ENCODE measurements at regions not wholly inside any gene's neighbourhood (a gene's known extent, or its start where the extent isn't known, plus 50 kb on each side); places are given as distances from the start of the nearest gene placed in this dataset.

- WGBS (ENCODE audit: insufficient coverage), result 83% methylated on average over 2 of the region's 8 CpGs
- no peak for DNase-seq
These were observed 184.0 kb upstream of the BCL6 start for GRCh38 chr3:187929112-187929816.

DNA sequence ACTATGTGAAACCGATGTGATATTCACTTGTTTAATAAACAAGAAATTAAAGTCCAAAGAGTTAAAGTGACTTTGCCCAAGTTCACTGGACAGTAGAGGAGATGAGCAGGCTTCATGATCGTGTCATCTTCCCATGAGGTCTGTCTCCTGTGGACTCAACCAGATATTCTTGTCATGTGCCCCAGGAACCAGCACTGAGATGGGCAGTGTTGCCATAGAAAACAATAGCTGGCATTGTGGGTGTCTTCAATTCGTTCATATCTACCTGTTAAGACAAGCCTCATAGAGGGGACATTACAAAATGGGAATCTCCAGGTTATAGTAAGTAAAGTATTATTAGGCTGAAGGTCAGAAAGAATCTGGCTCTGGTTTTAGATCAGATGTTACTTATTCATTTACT, 184.8 kb upstream of the BCL6 start:
- ChIA-PET CTCF (no interaction called here), POLR2A (interaction anchor here (0.7 kb wide), 1 partner anchor 13 kb away, joined by 3 read pairs; no protein-coding TSS in a partner anchor)
- TF ChIP-seq, protein P1, sequence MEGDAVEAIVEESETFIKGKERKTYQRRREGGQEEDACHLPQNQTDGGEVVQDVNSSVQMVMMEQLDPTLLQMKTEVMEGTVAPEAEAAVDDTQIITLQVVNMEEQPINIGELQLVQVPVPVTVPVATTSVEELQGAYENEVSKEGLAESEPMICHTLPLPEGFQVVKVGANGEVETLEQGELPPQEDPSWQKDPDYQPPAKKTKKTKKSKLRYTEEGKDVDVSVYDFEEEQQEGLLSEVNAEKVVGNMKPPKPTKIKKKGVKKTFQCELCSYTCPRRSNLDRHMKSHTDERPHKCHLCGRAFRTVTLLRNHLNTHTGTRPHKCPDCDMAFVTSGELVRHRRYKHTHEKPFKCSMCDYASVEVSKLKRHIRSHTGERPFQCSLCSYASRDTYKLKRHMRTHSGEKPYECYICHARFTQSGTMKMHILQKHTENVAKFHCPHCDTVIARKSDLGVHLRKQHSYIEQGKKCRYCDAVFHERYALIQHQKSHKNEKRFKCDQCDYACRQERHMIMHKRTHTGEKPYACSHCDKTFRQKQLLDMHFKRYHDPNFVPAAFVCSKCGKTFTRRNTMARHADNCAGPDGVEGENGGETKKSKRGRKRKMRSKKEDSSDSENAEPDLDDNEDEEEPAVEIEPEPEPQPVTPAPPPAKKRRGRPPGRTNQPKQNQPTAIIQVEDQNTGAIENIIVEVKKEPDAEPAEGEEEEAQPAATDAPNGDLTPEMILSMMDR (IDR thresholded peaks at IDR 0.05), result no peak
- no peak for TF ChIP-seq EZH2 (IDR thresholded peaks at IDR 0.05; ENCODE audit: borderline replicate concordance, insufficient read depth, low read depth, low read length, poor library complexity, severe bottlenecking)
- H3K4me1 ChIP-seq (ENCODE audit: control insufficient read depth in 2 of 2, insufficient read depth in 2 of 2, low read length in 2 of 2), result peaks cover 7 to 10% of the 10 kb centered on the region in 2 donors
- H3K9me3 ChIP-seq (ENCODE audit: control extremely low read depth in 1 of 3, control insufficient read depth in 2 of 3, insufficient read depth in 1 of 3, low read length in 2 of 3), result no peaks in the 10 kb centered on the region
- no peak overlapping the region for H3K9ac ChIP-seq (ENCODE audit: low read length)
- Mint-ChIP-seq H3K9me3 (ENCODE audit: insufficient read depth) (no peaks in the 10 kb centered on the region), H3K4me3 (no peak overlapping the region), H3K4me1 (peaks cover 25% of the 10 kb centered on the region), H3K27ac (no peak overlapping the region), H3K27me3 (peaks cover 34% of the 10 kb centered on the region)
- H3K79me2 ChIP-seq (ENCODE audit: control insufficient read depth, insufficient read depth, low read length), result no peaks in the 10 kb centered on the region
- H4K20me1 ChIP-seq (ENCODE audit: control insufficient read depth, insufficient read depth, low read length, poor library complexity, severe bottlenecking), result no peaks in the 10 kb centered on the region
- no peak overlapping the region for H2AFZ ChIP-seq (ENCODE audit: insufficient read depth, low read depth, low read length, poor library complexity, severe bottlenecking)
- H3K27me3 ChIP-seq (replicated peaks in 1 of 4; ENCODE audit: control extremely low read depth in 1 of 4, control insufficient read depth in 3 of 4, insufficient read depth in 4 of 4, low read length in 3 of 4), result peaks cover 0 to 8% (median 5%) of the 10 kb centered on the region in 4 experiments
- H3K36me3 ChIP-seq (replicated peaks in 1 of 2; ENCODE audit: control extremely low read depth in 1 of 2, control insufficient read depth in 1 of 2, extremely low read depth in 1 of 2, insufficient read depth in 2 of 2, low read length in 1 of 2), result no peaks in the 10 kb centered on the region
- ATAC-seq (ENCODE audit: low read depth) (no peak), DNase-seq (no peak)
- WGBS (ENCODE audit: insufficient coverage), result 100% methylated on average over 1 of the region's 3 CpGs
- no peak overlapping the region for H3K27ac ChIP-seq (ENCODE audit: low read length in 2 of 2)
- H3K4me2 ChIP-seq (replicated peaks; ENCODE audit: low read depth, low read length, poor library complexity, severe bottlenecking), result no peak overlapping the region
- intact Hi-C loops (cut with micrococcal nuclease), result no loop called here
- H3K4me3 ChIP-seq (ENCODE audit: control extremely low read depth in 1 of 5, extremely low read depth in 1 of 5, insufficient read depth in 1 of 5, low read depth in 2 of 5, low read length in 4 of 5), result no peak overlapping the region

More at GRCh38 chr3:187929112-187929816, 184.0 kb upstream of the BCL6 start:
- Histone ChIP-seq H3K4me2 (replicated peaks; ENCODE audit: low read depth, low read length, poor library complexity, severe bottlenecking) (no peak overlapping the region), H3K36me3 (replicated peaks in 1 of 2; ENCODE audit: control extremely low read depth in 1 of 2, control insufficient read depth in 1 of 2, extremely low read depth in 1 of 2, insufficient read depth in 2 of 2, low read length in 1 of 2) (no peaks in the 10 kb centered on the region), H2AFZ (ENCODE audit: insufficient read depth, low read depth, low read length, poor library complexity, severe bottlenecking) (no peak overlapping the region), H3K9me3 (ENCODE audit: control extremely low read depth in 1 of 3, control insufficient read depth in 2 of 3, insufficient read depth in 1 of 3, low read length in 2 of 3) (peaks cover 0 to 7% (median 2%) of the 10 kb centered on the region in 3 donors), H4K20me1 (ENCODE audit: control insufficient read depth, insufficient read depth, low read length, poor library complexity, severe bottlenecking) (no peaks in the 10 kb centered on the region), H3K4me3 (ENCODE audit: control extremely low read depth in 1 of 5, extremely low read depth in 1 of 5, insufficient read depth in 1 of 5, low read depth in 2 of 5, low read length in 4 of 5) (no peak overlapping the region), H3K27me3 (replicated peaks in 1 of 4; ENCODE audit: control extremely low read depth in 1 of 4, control insufficient read depth in 3 of 4, insufficient read depth in 4 of 4, low read length in 3 of 4) (peaks cover 0 to 8% (median 5%) of the 10 kb centered on the region in 4 experiments), H3K79me2 (ENCODE audit: control insufficient read depth, insufficient read depth, low read length) (no peaks in the 10 kb centered on the region), H3K27ac (ENCODE audit: low read length in 2 of 2) (no peak overlapping the region), H3K9ac (ENCODE audit: low read length) (no peak overlapping the region), H3K4me1 (ENCODE audit: control insufficient read depth in 2 of 2, insufficient read depth in 2 of 2, low read length in 2 of 2) (peaks cover 4 to 7% of the 10 kb centered on the region in 2 donors)
- no peak for TF ChIP-seq EZH2 (IDR thresholded peaks at IDR 0.05; ENCODE audit: borderline replicate concordance, insufficient read depth, low read depth, low read length, poor library complexity, severe bottlenecking)
- TF ChIP-seq, protein P1 (IDR thresholded peaks at IDR 0.05), result no peak
- CTCF ChIA-PET, result no interaction called here
- peaks cover 24% of the 10 kb centered on the region for H3K4me1 Mint-ChIP-seq
- H3K27me3 Mint-ChIP-seq, result peaks cover 34% of the 10 kb centered on the region
- ATAC-seq (ENCODE audit: low read depth), result no peak
- POLR2A ChIA-PET, result no interaction called here
- no peak overlapping the region for H3K4me3 Mint-ChIP-seq
- H3K27ac Mint-ChIP-seq, result no peak overlapping the region
- peaks cover 4% of the 10 kb centered on the region for H3K9me3 Mint-ChIP-seq (ENCODE audit: insufficient read depth)
- intact Hi-C loops (cut with micrococcal nuclease), result no loop called here

All from B cell (primary cell).